ENCODE measurements at regions not wholly inside any gene's neighbourhood (a gene's known extent, or its start where the extent isn't known, plus 50 kb on each side); places are given as distances from the start of the nearest gene placed in this dataset.

DNA sequence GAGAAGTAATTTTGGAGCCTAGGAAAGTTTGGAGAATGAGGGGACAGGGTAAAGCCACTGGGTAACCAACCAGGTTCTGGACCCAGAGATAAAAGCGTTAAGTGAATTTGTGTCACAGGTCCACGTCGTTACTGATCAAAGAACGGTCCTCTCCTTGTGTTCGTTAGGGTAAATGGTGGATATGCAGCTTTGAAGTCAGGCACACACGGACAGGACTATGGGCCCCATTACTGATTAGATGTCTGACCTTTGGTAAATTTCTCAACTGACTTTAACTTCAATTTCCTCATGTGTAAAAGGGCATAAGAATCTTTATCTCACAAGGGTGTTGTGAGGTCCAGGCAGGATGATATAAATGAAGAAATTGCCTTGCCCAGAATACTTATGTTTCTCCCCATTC lies 76.6 kb downstream of the EMP1 start:
- Histone ChIP-seq H3K79me1 (ENCODE audit: low read depth in 1 of 2, low read length in 2 of 2) (no peaks in the 10 kb centered on the region), H4K5ac (ENCODE audit: low read depth, low read length) (no peak overlapping the region), H2AK5ac (ENCODE audit: low read depth, low read length) (no peak overlapping the region), H3K4me3 (ENCODE audit: insufficient read depth, low read depth, low read length) (no peak overlapping the region), H3K27me3 (ENCODE audit: control insufficient read depth, insufficient read depth, low read length) (peaks cover 73% of the 10 kb centered on the region), H2BK15ac (ENCODE audit: low read depth, low read length) (no peak overlapping the region), H3K9me1 (ENCODE audit: insufficient read depth, low read length) (no peaks in the 10 kb centered on the region), H4K8ac (ENCODE audit: low read depth in 2 of 2, low read length in 2 of 2) (no peak overlapping the region), H3K9ac (ENCODE audit: low read depth, low read length) (no peak overlapping the region), H2AFZ (replicated peaks; ENCODE audit: low read length, poor library complexity) (no peak overlapping the region), H2BK120ac (ENCODE audit: low read depth, low read length) (no peak overlapping the region), H3K56ac (ENCODE audit: extremely low read depth, insufficient read depth, low read length) (no peak overlapping the region), H3K36me3 (ENCODE audit: control insufficient read depth, insufficient read depth, low read length) (no peaks in the 10 kb centered on the region), H3K4ac (ENCODE audit: low read depth, low read length) (no peak overlapping the region), H2AK9ac (replicated peaks; ENCODE audit: low read depth, low read length, poor library complexity) (no peak overlapping the region), H3K23ac (ENCODE audit: low read depth, low read length) (no peak overlapping the region), H2BK20ac (ENCODE audit: low read depth, low read length) (no peak overlapping the region), H4K20me1 (ENCODE audit: insufficient read depth, low read length) (no peaks in the 10 kb centered on the region), H3K4me2 (ENCODE audit: low read depth, low read length) (no peak overlapping the region), H4K91ac (ENCODE audit: insufficient read depth, low read depth, low read length) (no peak overlapping the region), H3K27ac (ENCODE audit: insufficient read depth, low read length) (no peak overlapping the region), H3K9me3 (ENCODE audit: control insufficient read depth, insufficient read depth, low read length) (no peaks in the 10 kb centered on the region; the same call in 1 of the 2 replicates), H3K4me1 (ENCODE audit: control insufficient read depth, insufficient read depth, low read length) (no peaks in the 10 kb centered on the region), H3K18ac (ENCODE audit: low read depth, low read length) (no peak overlapping the region), H2BK5ac (ENCODE audit: low read depth, low read length, poor library complexity, severe bottlenecking) (no peak overlapping the region), H3K14ac (replicated peaks; ENCODE audit: low read depth, low read length) (no peak overlapping the region)
- CTCF ChIA-PET, result interaction anchor here (1.2 kb wide), 1 partner anchor 10 kb away, joined by 6 read pairs; no protein-coding TSS in a partner anchor
- no CpG with 5 or more reads among the region's 6 CpGs for whole genome bisulfite sequencing, 2 experiments (ENCODE audit: extremely low coverage in 2 of 2, insufficient read length in 1 of 2)
- TF ChIP-seq BHLHE40 (IDR thresholded peaks at IDR 0.05; ENCODE audit: low read depth, low read length) (no peak), SMC3 (IDR thresholded peaks at IDR 0.05; ENCODE audit: low read depth, low read length) (no peak), MAFK (IDR thresholded peaks at IDR 0.05; ENCODE audit: low read depth, low read length) (no peak), CEBPB (IDR thresholded peaks at IDR 0.05; ENCODE audit: low read depth, low read length) (no peak), RFX5 (IDR thresholded peaks at IDR 0.05; ENCODE audit: low read depth, low read length) (no peak), CHD1 (IDR thresholded peaks at IDR 0.05; ENCODE audit: low read depth, low read length) (no peak), MXI1 (IDR thresholded peaks at IDR 0.05; ENCODE audit: borderline replicate concordance, low read depth, low read length) (no peak), RAD21 (IDR thresholded peaks at IDR 0.05; ENCODE audit: low read length) (no peak), POLR2A (IDR thresholded peaks at IDR 0.05; ENCODE audit: low read depth, low read length) (no peak), NFE2L2 (IDR thresholded peaks at IDR 0.05; ENCODE audit: low read depth, low read length) (no peak), FOS (IDR thresholded peaks at IDR 0.05; ENCODE audit: low read depth, low read length) (no peak), RCOR1 (IDR thresholded peaks at IDR 0.05; ENCODE audit: insufficient replicate concordance, low read length) (no peak), MAZ (IDR thresholded peaks at IDR 0.05; ENCODE audit: borderline replicate concordance, low read depth, low read length) (no peak)
- TF ChIP-seq, protein P1, sequence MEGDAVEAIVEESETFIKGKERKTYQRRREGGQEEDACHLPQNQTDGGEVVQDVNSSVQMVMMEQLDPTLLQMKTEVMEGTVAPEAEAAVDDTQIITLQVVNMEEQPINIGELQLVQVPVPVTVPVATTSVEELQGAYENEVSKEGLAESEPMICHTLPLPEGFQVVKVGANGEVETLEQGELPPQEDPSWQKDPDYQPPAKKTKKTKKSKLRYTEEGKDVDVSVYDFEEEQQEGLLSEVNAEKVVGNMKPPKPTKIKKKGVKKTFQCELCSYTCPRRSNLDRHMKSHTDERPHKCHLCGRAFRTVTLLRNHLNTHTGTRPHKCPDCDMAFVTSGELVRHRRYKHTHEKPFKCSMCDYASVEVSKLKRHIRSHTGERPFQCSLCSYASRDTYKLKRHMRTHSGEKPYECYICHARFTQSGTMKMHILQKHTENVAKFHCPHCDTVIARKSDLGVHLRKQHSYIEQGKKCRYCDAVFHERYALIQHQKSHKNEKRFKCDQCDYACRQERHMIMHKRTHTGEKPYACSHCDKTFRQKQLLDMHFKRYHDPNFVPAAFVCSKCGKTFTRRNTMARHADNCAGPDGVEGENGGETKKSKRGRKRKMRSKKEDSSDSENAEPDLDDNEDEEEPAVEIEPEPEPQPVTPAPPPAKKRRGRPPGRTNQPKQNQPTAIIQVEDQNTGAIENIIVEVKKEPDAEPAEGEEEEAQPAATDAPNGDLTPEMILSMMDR (conservative IDR thresholded peaks at IDR 0.05; ENCODE audit: low read depth, low read length), result no peak
- TF ChIP-seq, protein P2, sequence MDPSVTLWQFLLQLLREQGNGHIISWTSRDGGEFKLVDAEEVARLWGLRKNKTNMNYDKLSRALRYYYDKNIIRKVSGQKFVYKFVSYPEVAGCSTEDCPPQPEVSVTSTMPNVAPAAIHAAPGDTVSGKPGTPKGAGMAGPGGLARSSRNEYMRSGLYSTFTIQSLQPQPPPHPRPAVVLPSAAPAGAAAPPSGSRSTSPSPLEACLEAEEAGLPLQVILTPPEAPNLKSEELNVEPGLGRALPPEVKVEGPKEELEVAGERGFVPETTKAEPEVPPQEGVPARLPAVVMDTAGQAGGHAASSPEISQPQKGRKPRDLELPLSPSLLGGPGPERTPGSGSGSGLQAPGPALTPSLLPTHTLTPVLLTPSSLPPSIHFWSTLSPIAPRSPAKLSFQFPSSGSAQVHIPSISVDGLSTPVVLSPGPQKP (IDR thresholded peaks at IDR 0.05; ENCODE audit: borderline replicate concordance, low read depth, low read length), result no peak
- TF ChIP-seq, protein P3, sequence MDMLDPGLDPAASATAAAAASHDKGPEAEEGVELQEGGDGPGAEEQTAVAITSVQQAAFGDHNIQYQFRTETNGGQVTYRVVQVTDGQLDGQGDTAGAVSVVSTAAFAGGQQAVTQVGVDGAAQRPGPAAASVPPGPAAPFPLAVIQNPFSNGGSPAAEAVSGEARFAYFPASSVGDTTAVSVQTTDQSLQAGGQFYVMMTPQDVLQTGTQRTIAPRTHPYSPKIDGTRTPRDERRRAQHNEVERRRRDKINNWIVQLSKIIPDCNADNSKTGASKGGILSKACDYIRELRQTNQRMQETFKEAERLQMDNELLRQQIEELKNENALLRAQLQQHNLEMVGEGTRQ (IDR thresholded peaks at IDR 0.05; ENCODE audit: low read depth, low read length), result no peak
- intact Hi-C loops (cut with micrococcal nuclease) (no loop called here), in situ Hi-C loops (cut with MboI; ENCODE audit: low sequenced_read_pairs) (loop anchor here (10.0 kb wide), 1 partner anchor 892 kb away; no protein-coding TSS in a partner anchor), dilution Hi-C loops (cut with HindIII; ENCODE audit: low sequenced_read_pairs, unreplicated experiment) (no loop called here)
- ATAC-seq (ENCODE audit: low read depth) (no peak), DNase-seq (no peak)
- POLR2A ChIA-PET (ENCODE audit: unreplicated experiment), result no interaction called here
- BruUV-seq (replicated peaks), result no TSS peak

Data from IMR-90 (cell line).